NCI-H526 (cell line): ENCODE measurements at regions not wholly inside any gene's neighbourhood (a gene's known extent, or its start where the extent isn't known, plus 50 kb on each side); places are given as distances from the start of the nearest gene placed in this dataset.
A peak's percentile ranks its signal among the peaks of the same experiment; 100 is the strongest.

ENCODE experiments used
- DNase-seq, 2 experiments: peaks; one replicate each; lab custom pipeline; 2025; lab: John Stamatoyannopoulos, UW

DNA sequence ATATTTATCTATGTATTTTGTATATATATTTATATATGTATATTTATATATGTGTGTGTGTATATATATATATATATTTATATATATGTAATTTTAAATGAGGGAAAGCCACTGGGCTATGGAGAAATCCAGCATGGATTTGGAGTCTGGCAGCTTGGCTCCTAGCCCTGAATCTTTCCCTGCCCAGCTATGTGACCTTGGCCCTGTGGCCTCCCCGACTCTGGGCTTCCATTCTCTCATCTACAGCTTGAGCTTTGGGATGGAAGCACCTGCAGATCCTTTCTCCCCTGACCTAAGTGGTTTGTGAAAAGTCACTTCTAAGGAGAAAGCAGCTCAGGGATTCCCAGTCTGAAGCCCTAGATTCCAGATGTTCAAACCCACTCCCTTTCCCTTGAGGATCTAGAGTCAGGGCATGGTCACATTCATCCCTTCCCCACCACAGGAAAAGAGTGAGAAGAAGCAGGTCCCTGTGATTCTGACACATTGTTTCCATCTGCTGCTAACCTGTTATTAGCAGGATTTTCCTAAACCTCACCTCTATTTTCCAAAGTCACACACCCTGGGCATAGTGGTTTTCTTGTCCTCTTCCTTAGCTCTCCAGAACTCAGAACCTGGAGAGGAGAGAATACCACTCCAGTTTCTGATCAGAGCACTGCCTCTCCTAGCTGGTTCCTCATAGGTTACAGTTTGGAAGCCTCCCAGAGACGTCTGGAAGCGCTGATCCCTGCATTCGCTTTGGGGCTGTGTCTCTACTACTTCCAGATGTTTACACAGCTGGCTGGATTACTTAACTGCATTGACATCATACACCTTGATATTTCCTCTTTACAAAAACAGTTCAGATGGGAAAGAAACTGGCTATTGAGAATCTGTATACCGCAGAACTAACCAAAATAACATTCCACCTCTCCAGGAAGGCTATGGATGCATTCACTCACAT, 327.5 kb upstream of the ZMIZ1 start:
- DNase-seq, result no peak

- no peak for DNase-seq
Observed at GRCh38 chr10:78742406-78742729, 326.4 kb upstream of the ZMIZ1 start.

- DNase-seq, result no peak
Observed at GRCh38 chr10:78742730-78743615, 325.8 kb upstream of the ZMIZ1 start.

GRCh38 chr10:78744056-78744455, 324.7 kb upstream of the ZMIZ1 start:
- no peak for DNase-seq

DNA sequence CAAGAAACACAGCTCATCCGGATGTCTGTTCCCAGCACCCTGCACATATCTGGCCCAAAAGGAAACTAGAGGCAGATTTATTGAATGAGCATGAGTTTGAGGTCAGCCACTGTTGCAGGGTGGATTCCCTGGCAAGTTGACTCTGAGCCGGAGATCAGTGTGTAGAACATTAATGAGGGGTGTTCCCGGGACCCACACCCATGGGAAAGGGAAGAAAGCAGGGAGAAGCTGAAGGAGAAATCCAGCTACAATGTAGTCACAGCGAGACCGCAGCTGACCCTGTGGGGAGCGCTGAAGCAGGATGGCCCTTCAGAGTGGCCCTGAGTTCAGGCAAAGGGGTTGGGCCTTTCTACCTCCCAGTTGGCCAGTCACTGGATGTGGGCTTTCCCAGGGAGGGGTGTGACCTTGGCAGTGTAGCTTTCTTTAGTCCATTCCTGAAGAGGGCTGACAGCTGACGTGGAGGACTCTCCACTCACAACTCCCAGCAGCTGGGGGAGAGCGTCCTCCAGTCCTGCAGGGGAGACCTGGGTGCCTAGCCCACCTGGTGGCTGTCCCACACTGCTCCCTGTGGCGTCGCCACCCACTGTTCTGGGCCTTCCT, 324.2 kb upstream of the ZMIZ1 start:
- DNase-seq, result no peak

GRCh38 chr10:78745441-78745840, 323.3 kb upstream of the ZMIZ1 start:
- DNase-seq, result no peak

- DNase-seq, result no peak
Observed at GRCh38 chr10:78746155-78746763, 322.5 kb upstream of the ZMIZ1 start.

- DNase-seq, result no peak
Observed at GRCh38 chr10:78747401-78748234, 321.1 kb upstream of the ZMIZ1 start.

DNA sequence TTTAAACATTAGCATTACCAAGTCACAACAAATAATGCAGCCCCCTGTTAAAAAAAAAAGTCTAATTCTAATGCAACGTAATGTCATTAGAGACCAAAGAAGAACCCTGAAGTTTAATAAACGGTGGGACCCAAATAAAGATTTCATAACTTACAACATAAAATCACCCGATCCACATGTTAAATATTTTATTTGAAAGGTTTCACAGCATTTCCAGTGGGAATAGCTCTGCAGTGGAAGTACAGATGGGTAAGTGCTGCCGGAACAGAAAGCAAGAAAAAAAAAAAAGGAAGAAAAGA, 320.6 kb upstream of the ZMIZ1 start:
- DNase-seq, result no peak

GRCh38 chr10:78749200-78749599, 319.6 kb upstream of the ZMIZ1 start:
- DNase-seq, result no peak

DNA sequence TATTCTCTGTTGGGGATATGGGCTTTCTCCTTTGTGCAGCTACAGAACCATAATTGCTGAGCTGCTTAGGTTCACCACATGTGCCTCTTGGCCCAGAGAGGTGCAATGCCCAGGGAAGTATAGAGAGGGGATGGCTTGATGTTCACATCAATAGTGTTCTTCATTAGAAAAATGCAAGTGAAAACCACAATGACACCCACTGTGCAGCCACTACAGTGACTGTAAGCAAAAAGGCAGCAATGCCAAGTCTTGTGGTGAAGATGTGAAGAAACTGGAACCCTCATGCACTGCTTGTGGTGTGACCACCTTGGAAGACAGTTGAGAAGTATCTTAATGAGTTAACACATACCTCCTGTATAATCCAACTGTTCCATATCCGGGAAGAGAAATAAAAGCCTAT, 318.9 kb upstream of the ZMIZ1 start:
- DNase-seq, result no peak

- DNase-seq, result no peak
Observed at GRCh38 chr10:78750418-78750817, 318.3 kb upstream of the ZMIZ1 start.

GRCh38 chr10:78751716-78752115, 317.1 kb upstream of the ZMIZ1 start:
- no peak for DNase-seq

- DNase-seq, result no peak
Observed at GRCh38 chr10:78752221-78752620, 316.5 kb upstream of the ZMIZ1 start.

GRCh38 chr10:78752708-78753107, 316.1 kb upstream of the ZMIZ1 start:
- DNase-seq, result no peak

DNA sequence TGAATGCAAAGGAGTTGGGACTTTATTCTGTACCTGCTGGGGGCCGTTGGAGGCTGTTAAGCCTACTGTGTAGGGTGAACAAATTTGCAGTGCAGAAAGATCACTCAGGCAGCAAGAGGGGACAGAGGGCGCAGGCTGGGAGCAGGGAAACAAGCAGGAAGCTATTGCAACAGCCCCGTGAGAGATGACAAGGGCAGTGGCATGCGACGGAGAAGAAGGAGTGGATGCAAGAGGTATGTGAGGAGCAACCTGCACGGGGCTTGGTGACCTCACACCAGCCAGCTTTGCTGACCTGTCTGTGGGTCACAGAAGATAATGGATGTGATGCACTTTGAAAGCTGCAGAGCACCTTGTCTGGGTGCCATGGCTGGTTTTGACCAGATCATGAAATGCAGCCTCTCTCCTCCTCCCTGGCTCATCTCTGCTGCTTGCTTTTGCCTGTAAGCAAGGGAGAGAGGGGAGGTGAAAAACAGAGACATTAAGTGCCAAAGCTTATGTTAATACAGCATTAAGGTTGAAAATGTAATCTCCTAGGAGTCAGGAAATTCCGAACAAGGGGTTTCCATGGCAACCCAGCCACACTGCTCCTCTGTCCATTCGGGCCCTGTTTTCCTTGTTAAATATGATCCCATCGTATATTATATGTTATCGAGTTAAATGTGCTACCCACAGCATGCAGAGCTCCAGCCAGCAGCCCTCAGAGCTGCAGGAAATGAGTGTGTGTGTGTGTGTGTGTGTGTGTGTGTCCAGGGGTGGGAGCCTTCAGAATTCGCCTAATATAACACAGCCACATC, 314.3 kb upstream of the ZMIZ1 start:
- no peak for DNase-seq

- DNase-seq, result no peak
Observed at GRCh38 chr10:78755063-78755701, 313.6 kb upstream of the ZMIZ1 start.

- DNase-seq, result no peak
Observed at GRCh38 chr10:78755877-78756455, 312.8 kb upstream of the ZMIZ1 start.

DNA sequence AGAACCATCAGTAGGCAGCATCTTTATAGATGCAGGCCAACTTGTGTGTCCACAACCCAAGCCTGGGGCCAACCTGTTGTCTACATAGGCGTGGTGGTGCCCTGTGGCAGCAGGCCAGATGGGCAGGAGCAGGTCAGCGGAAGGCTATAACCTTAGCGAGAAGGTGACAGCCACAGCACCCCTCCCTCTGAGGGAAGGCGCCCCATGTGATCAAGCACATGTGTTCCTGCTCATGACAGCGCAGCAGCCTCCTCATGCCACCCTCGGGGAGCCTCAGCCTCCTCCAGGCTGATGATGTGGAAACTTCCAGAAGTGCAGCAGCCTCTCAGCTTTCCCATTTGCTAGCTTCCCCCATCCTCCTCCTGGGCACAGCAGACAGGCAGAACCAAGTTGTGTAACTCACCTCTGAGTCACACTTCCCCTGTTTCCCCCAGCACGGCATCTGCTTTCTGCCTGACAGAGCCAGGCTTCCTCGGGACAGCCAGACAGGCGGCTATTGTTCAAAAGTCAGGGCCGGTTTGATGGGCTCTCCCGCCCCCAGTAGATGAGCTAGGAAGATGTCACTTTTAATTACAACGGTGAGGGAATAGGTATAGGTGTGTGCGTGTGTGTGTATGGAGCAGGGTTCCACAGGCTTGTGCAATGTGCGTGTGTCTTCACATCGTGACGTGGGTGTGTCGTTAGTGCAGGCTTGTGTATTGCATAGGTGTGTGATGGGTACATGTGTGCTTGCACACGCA, 312.0 kb upstream of the ZMIZ1 start:
- peak; percentile 36 to 61 for DNase-seq
